ENCODE measurements at regions not wholly inside any gene's neighbourhood (a gene's known extent, or its start where the extent isn't known, plus 50 kb on each side); places are given as distances from the start of the nearest gene placed in this dataset.

DNA sequence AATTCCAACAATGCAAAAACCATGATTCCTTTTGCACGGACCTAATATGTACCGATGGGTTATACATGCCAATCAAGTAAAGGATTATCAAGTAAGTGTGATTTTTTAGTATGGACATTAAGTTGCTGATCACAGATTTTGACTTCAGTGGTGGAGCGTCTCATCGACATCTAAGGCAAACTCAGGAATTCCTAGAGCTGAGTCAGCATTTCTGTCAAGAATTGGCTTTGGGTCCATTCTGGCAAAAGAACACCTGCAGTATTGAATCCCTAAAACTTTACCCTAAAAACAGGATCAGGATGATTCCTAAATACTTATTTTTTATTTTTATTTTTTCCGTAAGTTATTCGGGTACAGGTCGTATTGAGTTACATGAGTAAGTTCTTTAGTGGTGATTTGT, 83.6 kb downstream of the HPGD start:
- H3K4me3 Mint-ChIP-seq: no peak overlapping the region
- no peaks in the 10 kb centered on the region for H3K36me3 Mint-ChIP-seq

DNA sequence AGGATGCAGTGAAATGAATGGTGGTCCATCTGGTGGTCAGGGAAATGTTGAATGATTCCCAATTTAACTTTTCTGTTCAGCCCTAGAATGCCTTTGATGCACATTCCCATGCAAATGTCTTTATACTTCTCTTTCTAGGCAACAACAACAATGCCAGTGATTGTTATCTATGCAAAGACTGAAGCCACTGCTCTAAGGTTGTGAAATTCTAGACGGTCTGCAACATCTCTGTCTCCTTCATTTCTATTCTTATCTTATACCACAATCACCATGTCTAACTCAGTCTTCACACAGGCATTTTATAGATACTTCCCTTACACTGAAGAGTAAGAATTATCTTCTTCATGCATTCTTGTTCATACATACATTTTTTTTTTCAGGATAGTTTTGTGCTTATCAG, 84.5 kb downstream of the HPGD start:
- Mint-ChIP-seq H3K9me3 (peaks cover 2% of the 10 kb centered on the region), H3K27ac (no peak overlapping the region), H3K27me3 (no peaks in the 10 kb centered on the region), H3K4me3 (no peak overlapping the region), H3K4me1 (no peaks in the 10 kb centered on the region), H3K36me3 (no peaks in the 10 kb centered on the region)
- CTCF ChIA-PET: no interaction called here
- no peak for DNase-seq

More for the DNA sequence above, 83.6 kb downstream of the HPGD start:
- Mint-ChIP-seq H3K9me3 (peaks cover 2% of the 10 kb centered on the region), H3K27ac (no peak overlapping the region), H3K27me3 (no peaks in the 10 kb centered on the region), H3K4me1 (no peaks in the 10 kb centered on the region)
- DNase-seq: no peak
- CTCF ChIA-PET: interaction anchor here (0.5 kb wide), 1 partner anchor 33 kb away, joined by 3 read pairs; no protein-coding TSS in a partner anchor

DNA sequence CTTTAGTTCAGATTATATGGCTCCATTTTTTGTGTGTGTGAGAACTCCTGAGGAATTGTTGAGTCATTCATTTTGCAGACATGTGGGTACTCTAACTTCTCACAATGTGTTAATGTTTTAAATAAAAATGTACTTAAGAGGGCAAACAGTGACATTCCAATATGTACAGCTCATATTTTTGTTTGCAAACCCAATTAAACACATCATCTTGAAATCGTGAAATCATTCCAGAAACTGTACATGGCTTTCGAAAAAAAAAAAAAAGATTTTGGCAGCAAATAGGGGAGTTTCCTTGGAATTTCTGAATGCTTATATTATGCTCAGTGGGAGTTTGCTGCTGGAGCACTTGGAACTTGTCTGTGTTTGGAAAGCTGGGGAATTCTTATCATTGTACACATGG, 85.0 kb downstream of the HPGD start:
- Mint-ChIP-seq H3K27me3 (no peaks in the 10 kb centered on the region), H3K4me3 (no peak overlapping the region), H3K36me3 (no peaks in the 10 kb centered on the region), H3K9me3 (peaks cover 2% of the 10 kb centered on the region), H3K4me1 (no peaks in the 10 kb centered on the region), H3K27ac (no peak overlapping the region)
- DNase-seq: no peak
- CTCF ChIA-PET: no interaction called here

DNA sequence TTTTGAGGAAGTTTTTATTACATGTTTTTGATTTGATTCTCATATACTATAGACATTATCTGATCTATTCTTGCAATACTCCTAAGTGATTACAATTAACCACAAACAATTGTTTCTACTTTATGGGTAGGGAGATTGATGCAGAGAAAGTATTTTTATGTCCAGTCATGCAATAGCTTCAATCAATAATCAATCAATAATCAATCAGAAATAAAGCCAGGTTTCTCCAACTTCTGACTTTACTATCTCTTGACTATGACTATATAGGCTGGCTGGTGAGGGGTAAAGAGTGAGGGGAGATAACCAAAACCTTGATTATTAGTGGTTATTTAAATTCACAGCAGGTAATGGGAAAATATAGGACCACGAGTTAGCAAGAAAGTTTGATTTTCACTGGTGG, 85.9 kb downstream of the HPGD start:
- no peak overlapping the region for H3K4me3 Mint-ChIP-seq
- H3K36me3 Mint-ChIP-seq: no peaks in the 10 kb centered on the region
- no peaks in the 10 kb centered on the region for H3K27me3 Mint-ChIP-seq
- no peaks in the 10 kb centered on the region for H3K4me1 Mint-ChIP-seq
- no peak overlapping the region for H3K27ac Mint-ChIP-seq
- peaks cover 2% of the 10 kb centered on the region for H3K9me3 Mint-ChIP-seq
- CTCF ChIA-PET: no interaction called here
- DNase-seq: no peak

DNA sequence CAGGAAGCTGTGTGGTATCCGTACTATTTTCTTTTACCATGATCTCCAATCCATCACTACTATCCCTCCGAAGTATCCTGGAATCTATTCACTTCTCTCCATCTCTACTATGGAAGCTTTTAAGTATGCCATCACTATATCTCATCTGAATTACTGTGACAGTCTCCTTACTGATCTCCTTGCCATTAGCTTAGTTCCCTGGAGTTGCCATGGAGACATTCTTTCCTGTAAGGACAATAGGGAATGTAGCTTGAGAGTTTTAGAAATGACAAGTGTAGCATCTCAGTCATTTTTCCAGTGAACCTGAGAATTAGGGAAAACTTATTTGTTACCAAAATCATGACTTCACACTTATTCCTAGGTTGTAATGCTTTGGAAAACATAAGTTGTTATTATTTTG, 86.3 kb downstream of the HPGD start:
- CTCF ChIA-PET: no interaction called here
- no peak overlapping the region for H3K27ac Mint-ChIP-seq
- H3K27me3 Mint-ChIP-seq: no peaks in the 10 kb centered on the region

DNA sequence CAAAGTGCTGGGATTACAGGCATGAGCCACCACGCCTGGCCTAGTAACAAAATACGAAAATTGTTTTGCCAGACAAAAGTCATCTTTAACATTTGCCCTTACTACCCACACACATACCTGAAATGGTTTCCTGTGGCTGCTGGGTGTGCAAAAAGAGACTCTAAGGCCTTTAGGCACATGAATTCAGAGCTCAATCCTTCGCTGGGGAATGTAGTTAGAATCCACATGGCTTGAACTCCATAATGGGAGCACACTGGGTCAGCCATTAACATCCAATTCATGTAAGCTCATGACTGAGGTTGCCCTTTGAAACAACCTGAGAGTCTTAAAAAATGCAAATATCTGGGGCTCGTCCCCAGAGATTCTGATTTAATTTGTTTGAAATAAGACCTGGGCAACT, 87.8 kb downstream of the HPGD start:
- Mint-ChIP-seq H3K4me1 (no peaks in the 10 kb centered on the region), H3K27ac (no peak overlapping the region), H3K9me3 (peaks cover 2% of the 10 kb centered on the region), H3K27me3 (no peaks in the 10 kb centered on the region), H3K36me3 (no peaks in the 10 kb centered on the region), H3K4me3 (no peak overlapping the region)
- no peak for DNase-seq
- CTCF ChIA-PET: no interaction called here

More for the DNA sequence above, 86.3 kb downstream of the HPGD start:
- peaks cover 2% of the 10 kb centered on the region for H3K9me3 Mint-ChIP-seq
- DNase-seq: no peak
- H3K36me3 Mint-ChIP-seq: no peaks in the 10 kb centered on the region
- no peaks in the 10 kb centered on the region for H3K4me1 Mint-ChIP-seq
- H3K4me3 Mint-ChIP-seq: no peak overlapping the region

DNA sequence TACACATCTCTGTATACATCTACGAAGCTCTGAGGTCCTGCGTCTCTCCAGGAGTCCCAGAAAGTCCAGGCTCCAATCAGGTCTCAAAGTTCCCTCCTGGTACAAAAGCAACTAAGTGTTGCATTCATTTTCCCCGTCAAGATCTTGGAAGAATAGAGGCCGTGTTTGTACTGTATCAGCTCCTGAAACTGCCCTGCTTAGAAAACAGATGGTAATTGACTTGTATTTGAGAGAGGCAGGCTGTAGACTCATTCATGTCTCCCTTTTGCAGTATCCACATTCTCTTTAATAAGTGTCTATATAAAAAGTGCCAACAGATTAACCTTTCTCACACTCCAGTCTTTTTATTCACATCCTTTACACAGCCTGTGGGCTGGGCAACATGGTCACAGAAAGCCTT, 91.7 kb downstream of the HPGD start:
- no peak for DNase-seq
- H3K4me3 Mint-ChIP-seq: no peak overlapping the region
- no peaks in the 10 kb centered on the region for H3K9me3 Mint-ChIP-seq
- no peak overlapping the region for H3K27ac Mint-ChIP-seq
- H3K4me1 Mint-ChIP-seq: no peaks in the 10 kb centered on the region
- CTCF ChIA-PET: no interaction called here
- no peaks in the 10 kb centered on the region for H3K27me3 Mint-ChIP-seq
- H3K36me3 Mint-ChIP-seq: no peaks in the 10 kb centered on the region

DNA sequence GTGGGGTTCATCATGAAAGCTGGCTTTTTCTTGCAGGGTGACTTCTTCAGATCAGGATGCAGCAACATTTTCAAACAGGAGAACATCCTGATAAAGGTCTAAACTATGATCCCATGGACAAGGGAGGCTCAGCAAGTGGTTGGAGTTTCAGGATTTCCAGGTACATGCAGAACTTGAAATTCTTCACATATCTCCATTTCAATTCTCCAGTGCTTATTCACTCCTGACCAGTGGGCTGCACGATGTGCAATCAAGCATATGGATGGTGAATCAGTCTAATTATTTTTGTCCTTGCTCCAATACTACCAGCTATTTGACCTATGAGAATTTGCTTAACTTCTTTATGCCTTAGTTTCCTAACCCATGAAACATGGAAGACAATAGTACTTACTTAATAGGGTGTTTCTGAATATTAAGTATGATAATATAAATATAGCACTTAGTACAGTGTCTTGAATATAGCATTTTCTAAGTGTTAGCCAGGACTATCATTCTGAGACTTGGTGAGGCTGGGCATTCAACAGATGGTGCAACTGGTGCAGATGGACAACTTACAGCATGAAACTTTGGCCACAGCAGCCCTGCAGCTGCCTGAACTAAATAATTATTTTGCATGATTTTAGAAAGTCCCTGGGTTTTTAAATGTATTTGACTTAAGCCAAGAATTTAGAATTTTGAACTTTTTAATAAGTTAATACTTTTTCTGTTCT, 92.4 kb downstream of the HPGD start:
- CTCF ChIA-PET: no interaction called here

DNA sequence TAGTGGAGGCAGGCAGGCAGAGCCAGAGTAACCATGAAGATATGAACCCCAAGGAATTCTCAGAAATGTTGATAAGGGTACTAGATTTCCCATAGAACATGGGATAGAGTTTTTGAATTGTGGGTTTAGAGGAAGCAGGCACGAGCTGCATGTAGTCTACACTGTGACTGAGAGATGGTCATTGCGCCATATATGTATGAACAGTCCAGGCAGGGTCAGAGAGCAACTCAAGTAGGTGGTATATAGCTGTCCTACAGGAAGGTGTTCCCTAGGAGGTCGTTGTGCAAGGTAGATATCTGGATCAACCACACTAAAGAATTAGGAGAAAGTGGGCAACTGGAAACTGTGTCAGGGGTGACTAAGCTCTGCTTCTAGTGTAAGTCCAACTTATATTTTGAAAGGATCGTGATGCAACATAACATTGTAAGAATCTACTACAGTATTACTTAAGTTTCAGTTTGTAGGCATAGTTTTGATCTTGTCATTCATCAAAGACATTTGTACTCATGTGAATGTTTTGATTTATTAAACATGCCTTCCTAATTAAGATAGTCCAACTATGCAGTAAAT, 94.6 kb downstream of the HPGD start:
- CTCF ChIA-PET: no interaction called here
- DNase-seq: no peak
- Mint-ChIP-seq H3K4me1 (peaks cover 6% of the 10 kb centered on the region), H3K27ac (no peak overlapping the region), H3K36me3 (no peaks in the 10 kb centered on the region), H3K4me3 (no peak overlapping the region), H3K27me3 (no peaks in the 10 kb centered on the region), H3K9me3 (no peaks in the 10 kb centered on the region)

More for the DNA sequence above, 92.4 kb downstream of the HPGD start:
- Mint-ChIP-seq H3K4me1 (no peaks in the 10 kb centered on the region), H3K4me3 (no peak overlapping the region), H3K27ac (no peak overlapping the region), H3K27me3 (no peaks in the 10 kb centered on the region), H3K36me3 (no peaks in the 10 kb centered on the region), H3K9me3 (no peaks in the 10 kb centered on the region)
- DNase-seq: no peak

DNA sequence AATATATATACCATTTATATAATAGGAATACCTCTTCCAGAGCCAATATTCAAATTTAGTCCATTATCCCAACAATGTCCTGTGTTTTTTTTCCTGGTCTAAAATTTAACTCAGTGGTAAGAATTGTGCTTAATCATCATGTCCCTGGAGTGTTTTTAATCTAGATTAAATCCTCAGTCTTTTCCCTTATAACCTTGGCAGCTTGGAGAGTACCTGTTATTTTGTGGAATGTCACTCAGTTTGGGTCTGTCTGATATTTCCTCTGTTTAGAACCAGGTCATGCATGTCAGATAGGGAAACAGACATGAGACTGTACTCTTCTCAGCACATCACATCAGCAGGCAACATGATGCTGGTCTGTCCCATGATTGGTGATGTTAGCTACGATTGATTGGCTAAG, 96.6 kb downstream of the HPGD start:
- Mint-ChIP-seq H3K9me3 (no peaks in the 10 kb centered on the region), H3K4me1 (peaks cover 7% of the 10 kb centered on the region), H3K27ac (no peak overlapping the region), H3K36me3 (no peaks in the 10 kb centered on the region), H3K4me3 (no peak overlapping the region), H3K27me3 (no peaks in the 10 kb centered on the region)
- no peak for DNase-seq
- CTCF ChIA-PET: no interaction called here

DNA sequence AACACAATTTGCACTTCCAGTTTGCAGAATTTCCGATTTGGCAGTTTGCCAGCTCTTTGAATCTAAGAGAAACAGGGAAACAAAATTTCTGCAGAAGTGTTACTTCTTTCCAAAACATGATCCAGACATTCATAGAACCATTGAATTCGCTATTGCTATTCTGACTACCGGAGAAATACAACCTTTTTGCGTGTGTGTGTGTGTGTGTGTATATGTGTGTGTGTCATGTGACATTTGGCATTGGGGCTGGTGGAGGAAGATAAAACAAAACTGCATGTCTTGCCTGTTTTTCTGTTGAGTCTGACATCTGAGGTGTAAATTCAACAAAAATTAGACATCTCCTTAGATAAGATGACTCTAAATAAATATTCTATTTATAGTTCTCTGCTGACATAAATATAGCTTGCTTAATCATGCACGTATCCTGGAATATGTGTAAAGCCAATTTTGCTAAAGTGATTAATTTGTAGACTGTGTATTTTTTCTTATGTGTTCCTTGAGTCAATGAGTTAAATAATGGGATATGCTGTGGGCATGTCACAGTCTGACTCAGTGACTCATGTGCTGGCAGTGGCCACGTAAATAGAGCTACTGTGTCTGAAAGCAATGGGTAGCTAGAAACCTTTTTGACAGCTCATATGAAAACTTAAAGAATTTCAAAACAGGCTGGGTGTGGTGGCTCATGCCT, 98.9 kb downstream of the HPGD start:
- DNase-seq: no peak
- H3K27ac Mint-ChIP-seq: no peak overlapping the region
- no peaks in the 10 kb centered on the region for H3K27me3 Mint-ChIP-seq
- H3K9me3 Mint-ChIP-seq: no peaks in the 10 kb centered on the region
- CTCF ChIA-PET: no interaction called here
- H3K4me3 Mint-ChIP-seq: no peak overlapping the region
- H3K4me1 Mint-ChIP-seq: peaks cover 16% of the 10 kb centered on the region
- H3K36me3 Mint-ChIP-seq: no peaks in the 10 kb centered on the region

DNA sequence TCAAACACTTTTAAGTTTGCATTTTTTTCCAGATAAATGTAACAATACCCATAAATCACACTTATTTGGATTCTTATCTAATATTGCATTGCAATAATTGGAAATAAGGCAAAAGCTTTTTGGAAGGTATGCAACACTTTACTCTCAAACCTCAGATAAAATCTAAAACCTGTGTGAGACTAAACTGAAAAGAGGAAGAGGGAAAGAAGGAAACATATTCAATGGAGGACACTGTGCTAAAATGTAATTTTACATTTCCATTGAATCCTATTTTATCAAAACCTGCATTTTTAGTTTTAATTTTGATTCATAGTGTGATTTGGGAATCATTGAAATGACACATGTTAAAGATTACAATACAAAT, 99.4 kb downstream of the HPGD start:
- CTCF ChIA-PET: no interaction called here
- DNase-seq: no peak
- Mint-ChIP-seq H3K4me1 (peaks cover 16% of the 10 kb centered on the region), H3K27me3 (no peaks in the 10 kb centered on the region), H3K9me3 (no peaks in the 10 kb centered on the region), H3K27ac (no peak overlapping the region), H3K36me3 (no peaks in the 10 kb centered on the region), H3K4me3 (no peak overlapping the region)

DNA sequence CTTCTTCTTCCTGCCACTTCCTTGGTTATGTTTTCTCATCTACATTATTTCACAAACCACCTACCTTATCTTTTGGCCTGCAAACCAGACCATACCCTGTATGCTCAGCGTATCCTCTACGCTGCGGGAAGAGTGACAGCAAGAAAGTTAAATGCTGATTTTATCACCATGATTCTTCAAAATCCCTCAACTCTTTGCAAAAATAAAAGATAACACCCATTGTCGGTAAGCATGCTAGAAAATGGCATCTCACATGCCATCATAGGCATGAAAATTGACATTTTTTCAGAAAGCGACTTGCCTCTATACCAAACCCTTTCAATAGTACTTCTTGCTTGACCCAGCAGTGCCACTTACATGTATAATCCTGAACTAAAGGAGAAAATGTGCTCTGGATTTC, 102.0 kb downstream of the HPGD start:
- no peak overlapping the region for H3K27ac Mint-ChIP-seq
- DNase-seq: no peak
- CTCF ChIA-PET: no interaction called here
- no peaks in the 10 kb centered on the region for H3K9me3 Mint-ChIP-seq
- H3K4me3 Mint-ChIP-seq: no peak overlapping the region
- no peaks in the 10 kb centered on the region for H3K27me3 Mint-ChIP-seq
- peaks cover 16% of the 10 kb centered on the region for H3K4me1 Mint-ChIP-seq
- no peaks in the 10 kb centered on the region for H3K36me3 Mint-ChIP-seq

DNA sequence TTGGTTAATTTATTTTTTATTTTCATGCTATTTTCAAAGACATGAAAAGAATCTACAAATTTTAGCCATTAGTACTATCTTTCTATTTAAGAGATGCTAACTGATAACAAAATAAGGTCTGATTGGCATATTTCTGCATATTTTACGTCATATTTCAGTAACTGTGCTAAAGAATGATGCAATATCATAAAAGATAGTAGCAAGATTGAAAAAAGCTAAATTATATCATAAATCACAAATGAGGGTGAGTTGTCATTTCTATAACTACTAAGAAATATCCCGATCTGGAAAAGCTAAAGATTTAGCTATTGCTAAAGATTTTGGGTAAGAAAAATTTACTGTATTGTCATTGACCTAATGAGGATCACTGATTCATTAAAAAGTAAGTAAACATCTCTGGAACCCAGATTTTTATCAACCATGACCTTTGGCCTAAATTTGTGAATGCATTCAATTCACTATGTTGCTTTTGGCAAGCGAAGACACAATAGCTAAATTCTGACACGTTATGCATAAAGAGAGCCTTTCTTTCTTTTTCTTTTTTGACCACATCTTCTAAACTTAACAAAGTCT, 103.6 kb downstream of the HPGD start:
- no peak overlapping the region for H3K27ac Mint-ChIP-seq
- CTCF ChIA-PET: no interaction called here
- no peaks in the 10 kb centered on the region for H3K27me3 Mint-ChIP-seq
- no peak for DNase-seq
- H3K36me3 Mint-ChIP-seq: no peaks in the 10 kb centered on the region
- peaks cover 16% of the 10 kb centered on the region for H3K4me1 Mint-ChIP-seq
- no peak overlapping the region for H3K4me3 Mint-ChIP-seq
- H3K9me3 Mint-ChIP-seq: no peaks in the 10 kb centered on the region
